Cardiac fibroblast (primary cell): ENCODE measurements at regions not wholly inside any gene's neighbourhood (a gene's known extent, or its start where the extent isn't known, plus 50 kb on each side); places are given as distances from the start of the nearest gene placed in this dataset.

ENCODE experiments used
- DNase-seq, 2 donors: peaks; one replicate each; pipeline versions ENCODE4 v3.0.0 to v3.0.0-alpha.2; 2010; ENCODE audit warnings: low read depth in 2 of 2
- H3K4me3 ChIP-seq, 2 donors: replicated peaks in 1 of 2; 1 replicate in 1 of 2; 2 replicates in 1 of 2; pipeline ENCODE4 v1.5.1; 2011; ENCODE audit warnings: low read depth in 2 of 2, low read length in 2 of 2, mild to moderate bottlenecking in 2 of 2, moderate library complexity in 1 of 2
- TF ChIP-seq, protein P1 (sequence below): IDR thresholded peaks from one replicate; pipeline ENCODE4 v1.5.1; 2011; ENCODE audit warnings: low read depth, mild to moderate bottlenecking, low read length, inconsistent platforms

DNA sequence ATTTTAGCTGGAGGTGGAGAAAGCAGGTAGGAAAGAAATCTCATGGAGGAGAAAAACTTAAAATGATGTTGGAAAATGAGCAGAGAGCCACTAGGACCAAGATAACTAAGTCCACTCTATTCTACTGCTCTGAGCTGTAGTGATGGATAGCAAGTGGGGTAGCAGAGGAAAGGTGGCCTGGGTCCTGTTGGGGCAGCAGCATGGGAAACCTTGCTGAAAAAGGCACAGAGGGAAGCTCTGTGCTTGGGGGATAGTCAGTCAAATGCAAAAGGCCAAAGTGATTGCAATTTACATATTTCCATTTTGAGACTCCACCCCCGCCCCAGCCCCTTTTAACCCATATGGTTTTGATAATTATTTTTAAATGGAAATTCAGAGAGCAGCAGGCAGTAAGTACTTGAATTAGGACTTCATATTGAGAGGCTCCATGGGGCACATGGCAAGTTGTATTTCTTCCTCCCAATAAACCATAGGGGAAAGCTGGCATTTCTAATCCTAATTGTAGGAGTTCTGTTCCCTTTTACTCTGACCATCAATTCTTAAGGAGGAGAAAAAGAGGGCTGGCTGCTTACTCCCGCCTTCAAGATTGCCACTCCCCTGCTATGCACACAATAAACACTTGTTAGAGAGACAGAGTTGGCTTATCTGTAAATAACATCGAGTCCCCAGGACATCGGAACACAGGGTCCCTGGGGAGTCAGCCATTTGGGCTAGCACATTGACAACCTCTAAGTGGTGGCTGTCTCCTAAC lies 1341.5 kb upstream of the TENM4 start:
- H3K4me3 ChIP-seq, result no peak overlapping the region
- TF ChIP-seq, protein P1, sequence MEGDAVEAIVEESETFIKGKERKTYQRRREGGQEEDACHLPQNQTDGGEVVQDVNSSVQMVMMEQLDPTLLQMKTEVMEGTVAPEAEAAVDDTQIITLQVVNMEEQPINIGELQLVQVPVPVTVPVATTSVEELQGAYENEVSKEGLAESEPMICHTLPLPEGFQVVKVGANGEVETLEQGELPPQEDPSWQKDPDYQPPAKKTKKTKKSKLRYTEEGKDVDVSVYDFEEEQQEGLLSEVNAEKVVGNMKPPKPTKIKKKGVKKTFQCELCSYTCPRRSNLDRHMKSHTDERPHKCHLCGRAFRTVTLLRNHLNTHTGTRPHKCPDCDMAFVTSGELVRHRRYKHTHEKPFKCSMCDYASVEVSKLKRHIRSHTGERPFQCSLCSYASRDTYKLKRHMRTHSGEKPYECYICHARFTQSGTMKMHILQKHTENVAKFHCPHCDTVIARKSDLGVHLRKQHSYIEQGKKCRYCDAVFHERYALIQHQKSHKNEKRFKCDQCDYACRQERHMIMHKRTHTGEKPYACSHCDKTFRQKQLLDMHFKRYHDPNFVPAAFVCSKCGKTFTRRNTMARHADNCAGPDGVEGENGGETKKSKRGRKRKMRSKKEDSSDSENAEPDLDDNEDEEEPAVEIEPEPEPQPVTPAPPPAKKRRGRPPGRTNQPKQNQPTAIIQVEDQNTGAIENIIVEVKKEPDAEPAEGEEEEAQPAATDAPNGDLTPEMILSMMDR, result no peak
- DNase-seq, result no peak

DNA sequence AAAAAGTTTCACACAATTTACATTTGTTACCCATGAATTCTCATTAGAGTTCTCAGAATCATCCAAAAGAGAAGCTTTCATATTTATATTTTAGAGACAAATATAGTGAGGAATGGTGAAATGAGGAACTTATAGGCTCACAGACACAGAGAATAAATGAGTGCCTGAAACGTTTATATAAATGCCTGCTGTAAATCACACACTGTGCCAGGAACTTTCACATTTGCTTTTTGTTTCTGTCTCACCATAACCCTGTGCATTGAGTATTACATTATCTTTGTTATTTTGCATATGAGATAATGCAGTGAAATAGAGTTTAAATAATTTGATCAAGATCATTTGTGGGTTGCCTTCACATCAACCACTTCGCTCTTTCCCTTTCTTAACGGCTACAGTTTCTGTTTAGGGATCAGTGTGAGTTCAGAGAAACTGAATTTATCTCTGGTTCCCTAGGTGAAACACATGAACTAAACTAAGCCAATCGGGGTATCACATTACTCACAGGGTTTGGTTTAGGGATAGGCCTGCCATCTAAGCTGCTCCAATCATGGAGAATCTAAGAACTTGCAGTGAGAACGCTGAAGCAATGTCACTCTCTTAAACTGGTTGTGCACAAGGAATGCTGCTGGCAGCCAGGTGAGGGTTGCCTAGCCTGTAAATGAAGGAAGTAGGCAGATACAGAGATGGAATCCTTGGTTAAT lies 1339.2 kb upstream of the TENM4 start:
- no peak for DNase-seq
- H3K4me3 ChIP-seq, result no peak overlapping the region
- TF ChIP-seq, protein P1, result no peak

DNA sequence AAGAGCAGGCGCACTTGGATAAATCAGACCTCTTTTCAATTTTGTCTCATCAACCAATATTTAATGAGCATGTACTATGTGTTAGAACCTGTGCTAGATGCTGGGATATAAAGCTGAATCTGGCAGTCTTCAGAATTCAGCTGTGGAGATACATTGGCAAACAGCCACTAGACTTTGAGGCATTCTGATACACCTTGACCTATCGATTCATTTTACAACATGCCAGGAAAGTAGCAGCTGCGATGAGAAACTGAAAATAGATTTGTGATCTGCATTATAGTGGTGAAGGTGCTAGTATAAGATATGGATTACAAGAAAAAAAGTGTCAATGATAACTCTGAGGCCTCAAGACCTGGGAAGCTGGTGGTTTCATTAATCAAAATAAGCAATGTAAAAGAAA lies 1338.1 kb upstream of the TENM4 start:
- H3K4me3 ChIP-seq, result no peak overlapping the region
- TF ChIP-seq, protein P1, result no peak
- DNase-seq, result no peak

DNA sequence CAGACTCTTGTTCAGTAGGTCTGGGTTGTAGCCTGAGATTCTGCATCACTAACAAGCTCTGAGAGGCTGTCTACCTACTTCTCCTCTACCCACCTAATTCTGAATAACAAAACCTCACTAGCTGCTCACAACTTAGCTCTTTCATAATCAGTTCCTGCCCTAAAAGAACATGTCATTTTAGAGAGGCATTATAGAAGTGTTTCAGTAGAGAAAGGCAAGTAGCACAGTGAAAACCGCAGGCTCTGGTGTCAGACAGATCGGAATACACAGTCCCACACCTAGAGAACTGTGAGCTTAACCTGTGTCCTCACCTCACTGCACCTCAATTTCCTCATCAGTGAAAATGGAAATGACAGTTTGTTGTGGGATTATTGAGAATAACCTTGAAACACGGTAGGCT lies 1337.6 kb upstream of the TENM4 start:
- no peak overlapping the region for H3K4me3 ChIP-seq
- DNase-seq, result no peak
- TF ChIP-seq, protein P1, result no peak

DNA sequence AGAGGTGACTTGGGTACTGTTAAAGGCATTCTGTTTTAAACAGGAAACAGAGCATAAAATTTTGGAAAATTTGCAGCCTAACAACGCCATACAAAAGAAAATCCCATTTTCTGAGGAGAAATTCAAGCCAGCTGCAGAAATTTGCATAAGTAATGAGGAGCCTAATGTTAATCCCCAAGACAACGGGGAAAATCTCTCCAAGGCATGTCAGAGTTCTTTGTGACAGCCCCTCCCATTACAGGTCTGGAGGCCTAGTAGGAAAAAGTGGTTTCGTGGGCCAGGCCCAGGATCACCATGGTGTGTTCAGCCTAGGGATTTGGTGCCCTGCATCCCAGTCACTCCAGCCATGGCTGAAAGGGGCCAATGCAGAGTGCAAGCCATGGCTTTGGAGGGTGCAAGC lies 1333.1 kb upstream of the TENM4 start:
- no peak overlapping the region for H3K4me3 ChIP-seq
- TF ChIP-seq, protein P1, result no peak
- no peak for DNase-seq

DNA sequence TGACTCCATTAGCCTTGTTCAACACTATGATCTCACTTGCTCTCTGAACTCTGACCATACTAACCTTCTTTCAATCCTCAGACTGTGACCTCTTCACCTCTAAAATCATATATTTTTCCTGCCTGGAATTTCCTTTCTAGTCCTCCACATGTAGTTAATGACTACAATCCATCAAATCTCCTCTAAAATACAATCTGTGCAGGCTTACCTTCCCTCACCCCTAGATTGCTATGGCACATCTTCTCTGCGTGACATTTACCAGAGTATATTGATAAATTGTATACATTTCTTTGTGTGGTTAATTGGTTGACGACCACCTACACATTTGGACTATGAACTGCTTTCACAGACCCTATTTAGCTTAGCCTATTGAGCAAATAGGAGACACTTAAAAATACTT lies 1330.2 kb upstream of the TENM4 start:
- H3K4me3 ChIP-seq, result no peak overlapping the region
- no peak for DNase-seq
- TF ChIP-seq, protein P1, result no peak
